A549 (cell line): ENCODE measurements at regions not wholly inside any gene's neighbourhood (a gene's known extent, or its start where the extent isn't known, plus 50 kb on each side); places are given as distances from the start of the nearest gene placed in this dataset.

Experiments
- ATAC-seq, 2 experiments: fragments of 200-7000 bp in 1 of 2; fragments of >200 bp in 1 of 2; cut with Nextera tagmentation in 1 of 2; cut with Tn5 transposase in 1 of 2; 3 replicates each; pipeline versions ENCODE4 v1.8.0 to v1.9.1; 2018 to 2020; ENCODE audit warnings: mild to moderate bottlenecking in 1 of 2, moderate library complexity in 1 of 2
- CTCF ChIA-PET: fragments of 300-600 bp; sonication (Branson Sonifier 250); formaldehyde crosslinking; extraction: SDS; loops from one replicate; lab custom pipeline; 2021; ENCODE audit warnings: antibody characterized with exemption, inconsistent platforms; lab: Yijun Ruan, JAX
- POLR2A ChIA-PET: fragments of 350-600 bp; formaldehyde crosslinking; extraction: SDS; loops from one replicate; lab custom pipeline; 2021; ENCODE audit warnings: antibody characterized with exemption, inconsistent platforms; lab: Yijun Ruan, JAX
- DNase-seq, 2 experiments: peaks; one replicate each; pipeline versions ENCODE4 v3.0.0 to v3.0.0-alpha.2; 2011 to 2016; ENCODE audit warnings: low read depth in 1 of 2, low spot score in 1 of 2
- FAIRE-seq: peaks from 2 replicates; lab custom pipeline; 2011; peaks lifted over from hg19 to GRCh38; lab: Jason Lieb, UNC
- H3K27ac ChIP-seq, 2 experiments: fragments of >200 bp; sonication (Bioruptor Twin); formaldehyde crosslinking; 3 replicates each; pipeline ENCODE4 v1.5.1; 2016 to 2017
- H3K4me1 ChIP-seq: fragments of >200 bp; sonication (Bioruptor Twin); formaldehyde crosslinking; 3 replicates; pipeline ENCODE4 v1.6.1; 2016
- H3K4me2 ChIP-seq: fragments of >200 bp; sonication (Bioruptor Twin); formaldehyde crosslinking; 3 replicates; pipeline ENCODE4 v1.6.1; 2016
- H3K4me3 ChIP-seq: fragments of >200 bp; sonication (Bioruptor Twin); formaldehyde crosslinking; 3 replicates; pipeline ENCODE4 v1.5.1; 2016
- H3K9me3 ChIP-seq: fragments of >200 bp; sonication (Bioruptor Twin); formaldehyde crosslinking; 3 replicates; pipeline ENCODE4 v1.6.1; 2016
- CEBPB ChIP-seq, 2 experiments: fragments of >200 bp in 1 of 2; sonication (Bioruptor Twin) in 1 of 2; formaldehyde crosslinking in 1 of 2; IDR thresholded peaks; 2 replicates each; pipeline ENCODE4 v1.6.1; 2012 to 2016
- CTCF ChIP-seq: fragments of >200 bp; sonication (Bioruptor Twin); formaldehyde crosslinking; IDR thresholded peaks from 3 replicates; pipeline ENCODE4 v1.5.1; 2016
- ELK1 ChIP-seq: fragments of 150-350 bp; IDR thresholded peaks from 2 replicates; pipeline ENCODE4 v1.6.1; 2014; ENCODE audit warnings: low read depth, mild to moderate bottlenecking, low read length
- HOXA7 ChIP-seq: fragments of 250-450 bp; sonication (Bioruptor Pico); IDR thresholded peaks from 2 replicates; pipeline ENCODE4 v1.5.0; 2020; ENCODE audit warnings: mild to moderate bottlenecking, moderate library complexity
- HOXB5 ChIP-seq: fragments of 250-450 bp; sonication (Bioruptor Pico); IDR thresholded peaks from 2 replicates; pipeline ENCODE4 v1.5.0; 2020; ENCODE audit warnings: mild to moderate bottlenecking, moderate library complexity
- JUNB ChIP-seq: fragments of >200 bp; sonication (Bioruptor Twin); formaldehyde crosslinking; IDR thresholded peaks from 2 replicates; pipeline ENCODE4 v1.6.1; 2016
- MAZ ChIP-seq: fragments of 150-350 bp; IDR thresholded peaks from 2 replicates; pipeline ENCODE4 v1.6.1; 2014; ENCODE audit warnings: antibody characterized with exemption, low read depth, low read length, borderline replicate concordance
- MYC ChIP-seq: IDR thresholded peaks from 2 replicates; pipeline ENCODE4 v1.6.1; 2012; ENCODE audit warnings: mild to moderate bottlenecking, inconsistent platforms, low read length, improper control_type of control experiment, borderline replicate concordance
- NFE2L2 ChIP-seq: fragments of 150-350 bp; conservative IDR thresholded peaks from 2 replicates; pipeline ENCODE4 v1.6.1; 2014; ENCODE audit warnings: low read length
- PHF8 ChIP-seq: fragments of 200-600 bp; sonication (generic); IDR thresholded peaks from 2 replicates; pipeline ENCODE4 v1.6.1; 2016; ENCODE audit warnings: low read depth, mild to moderate bottlenecking, antibody characterized with exemption, moderate library complexity, borderline replicate concordance
- POLR2A ChIP-seq: IDR thresholded peaks from 2 replicates; pipeline ENCODE4 v1.6.1; 2012; ENCODE audit warnings: mild to moderate bottlenecking, low read length
- POLR2AphosphoS2 ChIP-seq: conservative IDR thresholded peaks from 2 replicates; pipeline ENCODE4 v1.6.1; 2012; ENCODE audit warnings: low read length, improper control_type of control experiment, inconsistent platforms
- RAD21 ChIP-seq, 2 experiments: fragments of >200 bp in 1 of 2; sonication (Bioruptor Twin) in 1 of 2; formaldehyde crosslinking in 1 of 2; IDR thresholded peaks in 1 of 2; conservative IDR thresholded peaks in 1 of 2; 2 replicates in 1 of 2; 3 replicates in 1 of 2; pipeline ENCODE4 v1.6.1; 2012 to 2018; ENCODE audit warnings: inconsistent platforms in 1 of 2
- RARB ChIP-seq: fragments of 250-450 bp; sonication (Bioruptor Pico); IDR thresholded peaks from 2 replicates; pipeline ENCODE4 v1.8.0; 2021; ENCODE audit warnings: mild to moderate bottlenecking, moderate library complexity
- REST ChIP-seq: fragments of 200-600 bp; sonication (generic); IDR thresholded peaks from 2 replicates; pipeline ENCODE4 v1.6.1; 2016; ENCODE audit warnings: antibody characterized with exemption, mild to moderate bottlenecking, moderate library complexity
- RFX5 ChIP-seq: fragments of 450-650 bp; IDR thresholded peaks from 2 replicates; pipeline ENCODE4 v1.7.1; 2014; ENCODE audit warnings: antibody characterized with exemption, mild to moderate bottlenecking, moderate library complexity
- ZC3H11A ChIP-seq: fragments of 450-650 bp; IDR thresholded peaks from 2 replicates; pipeline ENCODE4 v1.6.1; 2014; ENCODE audit warnings: antibody characterized with exemption, mild to moderate bottlenecking
- ZFP36 ChIP-seq: fragments of 450-650 bp; IDR thresholded peaks from 2 replicates; pipeline ENCODE4 v1.6.1; 2014; ENCODE audit warnings: borderline replicate concordance; ENCODE audit not compliant: partially characterized antibody
- ZSCAN20 ChIP-seq: fragments of 250-450 bp; sonication (Bioruptor Pico); IDR thresholded peaks from 2 replicates; pipeline ENCODE4 v1.8.0; 2022; ENCODE audit warnings: mild to moderate bottlenecking, moderate library complexity
- WGBS: methylation state at CpG from one replicate; pipeline ENCODE4 v1.1.6; 2017; ENCODE audit errors: missing lambda C conversion rate; 5-methylcytosine and 5-hydroxymethylcytosine counted together

- no peak overlapping the region for H3K27ac ChIP-seq
- ChIA-PET POLR2A (no interaction called here), CTCF (no interaction called here)
- TF ChIP-seq RARB (CRISPR knock-in tag) (no peak), ZC3H11A (no peak), POLR2A (no peak), POLR2AphosphoS2 (no peak), HOXB5 (CRISPR knock-in tag) (no peak), NFE2L2 (no peak), CEBPB (IDR thresholded peaks at IDR 0.05) (no peak), CTCF (no peak), REST (no peak), RAD21 (conservative IDR thresholded peaks at IDR 0.05 in 1 of 2, IDR thresholded peaks at IDR 0.05 in 1 of 2) (no peak), MAZ (no peak), PHF8 (no peak), HOXA7 (no peak), ZFP36 (no peak)
- DNase-seq = no peak
- no peaks in the 10 kb centered on the region for H3K4me1 ChIP-seq
- H3K4me2 ChIP-seq = no peak overlapping the region
- ATAC-seq = no peak
- peak; percentile 56 for FAIRE-seq
- no peaks in the 10 kb centered on the region for H3K9me3 ChIP-seq
- no peak overlapping the region for H3K4me3 ChIP-seq
- 67% methylated on average over 2 of the region's 2 CpGs for WGBS
Observed at GRCh38 chr9:28868228-28868990, 1295.1 kb upstream of the C9orf72 start.

- ATAC-seq = no peak
- no peak for DNase-seq
- TF ChIP-seq ZFP36 (no peak), JUNB (no peak), ZSCAN20 (no peak), RFX5 (no peak), ELK1 (no peak), MYC (no peak)
- Histone ChIP-seq H3K4me2 (peak overlapping the region; percentile 18; the same call in 1 of the 3 replicates), H3K4me3 (no peak overlapping the region), H3K9me3 (no peaks in the 10 kb centered on the region), H3K27ac (peak overlapping the region in 1 of 2 experiments; percentile 38; a peak in 1 of 6 replicates), H3K4me1 (peaks cover 6% of the 10 kb centered on the region; the same call in 1 of the 3 replicates)
- 0% methylated on average over 1 of the region's 1 CpG for WGBS
- no peak for FAIRE-seq
- POLR2A ChIA-PET = no interaction called here
- CTCF ChIA-PET = no interaction called here
Observed at GRCh38 chr9:28882529-28882928, 1309.2 kb upstream of the C9orf72 start.
